ENCODE measurements at regions not wholly inside any gene's neighbourhood (a gene's known extent, or its start where the extent isn't known, plus 50 kb on each side); places are given as distances from the start of the nearest gene placed in this dataset.

DNA sequence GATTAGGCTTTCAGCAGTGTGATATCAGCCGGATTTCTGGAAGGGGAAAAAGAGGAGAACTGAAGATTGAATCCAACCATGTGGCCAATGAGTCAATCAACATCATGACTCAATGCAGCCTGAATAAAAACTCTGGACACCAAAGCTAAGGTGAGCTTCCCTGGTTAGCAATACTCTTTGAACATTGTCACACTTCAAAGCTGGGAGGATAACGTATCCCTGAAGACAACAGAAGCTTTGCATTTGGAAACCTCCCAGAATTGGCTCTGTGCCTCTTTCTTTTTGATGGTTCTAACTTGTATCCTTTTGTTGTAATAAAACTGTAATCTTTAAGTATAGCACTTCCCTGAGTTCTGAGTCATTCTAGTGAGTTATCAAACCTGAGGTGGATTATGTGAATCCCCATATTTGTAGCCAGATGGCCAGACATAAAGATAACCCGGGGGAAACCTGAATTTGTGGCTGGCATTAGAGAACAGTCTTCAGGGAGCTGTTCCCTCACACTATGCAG, 284.4 kb downstream of the IPMK start:
- TF ChIP-seq, protein P1, sequence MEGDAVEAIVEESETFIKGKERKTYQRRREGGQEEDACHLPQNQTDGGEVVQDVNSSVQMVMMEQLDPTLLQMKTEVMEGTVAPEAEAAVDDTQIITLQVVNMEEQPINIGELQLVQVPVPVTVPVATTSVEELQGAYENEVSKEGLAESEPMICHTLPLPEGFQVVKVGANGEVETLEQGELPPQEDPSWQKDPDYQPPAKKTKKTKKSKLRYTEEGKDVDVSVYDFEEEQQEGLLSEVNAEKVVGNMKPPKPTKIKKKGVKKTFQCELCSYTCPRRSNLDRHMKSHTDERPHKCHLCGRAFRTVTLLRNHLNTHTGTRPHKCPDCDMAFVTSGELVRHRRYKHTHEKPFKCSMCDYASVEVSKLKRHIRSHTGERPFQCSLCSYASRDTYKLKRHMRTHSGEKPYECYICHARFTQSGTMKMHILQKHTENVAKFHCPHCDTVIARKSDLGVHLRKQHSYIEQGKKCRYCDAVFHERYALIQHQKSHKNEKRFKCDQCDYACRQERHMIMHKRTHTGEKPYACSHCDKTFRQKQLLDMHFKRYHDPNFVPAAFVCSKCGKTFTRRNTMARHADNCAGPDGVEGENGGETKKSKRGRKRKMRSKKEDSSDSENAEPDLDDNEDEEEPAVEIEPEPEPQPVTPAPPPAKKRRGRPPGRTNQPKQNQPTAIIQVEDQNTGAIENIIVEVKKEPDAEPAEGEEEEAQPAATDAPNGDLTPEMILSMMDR (IDR thresholded peaks at IDR 0.05), result no peak
- TF ChIP-seq POLR2A (IDR thresholded peaks at IDR 0.05), result no peak
